ENCODE measurements at regions not wholly inside any gene's neighbourhood (a gene's known extent, or its start where the extent isn't known, plus 50 kb on each side); places are given as distances from the start of the nearest gene placed in this dataset.

- TF ChIP-seq, protein P1, sequence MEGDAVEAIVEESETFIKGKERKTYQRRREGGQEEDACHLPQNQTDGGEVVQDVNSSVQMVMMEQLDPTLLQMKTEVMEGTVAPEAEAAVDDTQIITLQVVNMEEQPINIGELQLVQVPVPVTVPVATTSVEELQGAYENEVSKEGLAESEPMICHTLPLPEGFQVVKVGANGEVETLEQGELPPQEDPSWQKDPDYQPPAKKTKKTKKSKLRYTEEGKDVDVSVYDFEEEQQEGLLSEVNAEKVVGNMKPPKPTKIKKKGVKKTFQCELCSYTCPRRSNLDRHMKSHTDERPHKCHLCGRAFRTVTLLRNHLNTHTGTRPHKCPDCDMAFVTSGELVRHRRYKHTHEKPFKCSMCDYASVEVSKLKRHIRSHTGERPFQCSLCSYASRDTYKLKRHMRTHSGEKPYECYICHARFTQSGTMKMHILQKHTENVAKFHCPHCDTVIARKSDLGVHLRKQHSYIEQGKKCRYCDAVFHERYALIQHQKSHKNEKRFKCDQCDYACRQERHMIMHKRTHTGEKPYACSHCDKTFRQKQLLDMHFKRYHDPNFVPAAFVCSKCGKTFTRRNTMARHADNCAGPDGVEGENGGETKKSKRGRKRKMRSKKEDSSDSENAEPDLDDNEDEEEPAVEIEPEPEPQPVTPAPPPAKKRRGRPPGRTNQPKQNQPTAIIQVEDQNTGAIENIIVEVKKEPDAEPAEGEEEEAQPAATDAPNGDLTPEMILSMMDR (IDR thresholded peaks at IDR 0.05; ENCODE audit: insufficient read depth, low read depth, low read length): no peak
- peaks cover 2% of the 10 kb centered on the region for H3K27me3 ChIP-seq (ENCODE audit: control insufficient read depth, insufficient read depth, low read length)
- DNase-seq (ENCODE audit: low read depth): no peak
- no peak overlapping the region for H3K4me3 ChIP-seq (ENCODE audit: low read depth, low read length)
- ChIA-PET POLR2A (no interaction called here), CTCF (interaction anchor here (1.0 kb wide), 1 partner anchor 12 kb away, joined by 3 read pairs; no protein-coding TSS in a partner anchor)
- no peaks in the 10 kb centered on the region for H3K36me3 ChIP-seq (ENCODE audit: control insufficient read depth, insufficient read depth, low read length)
Observed at GRCh38 chr2:241953324-241953928, 83.9 kb downstream of the RTP5 start.

GRCh38 chr2:241956521-241957110 is 87.1 kb downstream of the RTP5 start:
- TF ChIP-seq, protein P1 (IDR thresholded peaks at IDR 0.05; ENCODE audit: insufficient read depth, low read depth, low read length): no peak
- peaks cover 2% of the 10 kb centered on the region for H3K27me3 ChIP-seq (ENCODE audit: control insufficient read depth, insufficient read depth, low read length)
- CTCF ChIA-PET: no interaction called here
- no peaks in the 10 kb centered on the region for H3K36me3 ChIP-seq (ENCODE audit: control insufficient read depth, insufficient read depth, low read length)
- H3K4me3 ChIP-seq (ENCODE audit: low read depth, low read length): no peak overlapping the region
- DNase-seq (ENCODE audit: low read depth): no peak
- POLR2A ChIA-PET: no interaction called here

GRCh38 chr2:241957276-241957675 is 87.7 kb downstream of the RTP5 start:
- ChIA-PET CTCF (no interaction called here), POLR2A (no interaction called here)
- Histone ChIP-seq H3K36me3 (ENCODE audit: control insufficient read depth, insufficient read depth, low read length) (no peaks in the 10 kb centered on the region), H3K27me3 (ENCODE audit: control insufficient read depth, insufficient read depth, low read length) (no peaks in the 10 kb centered on the region; the same call in 1 of the 2 replicates), H3K4me3 (ENCODE audit: low read depth, low read length) (no peak overlapping the region)
- TF ChIP-seq, protein P1 (IDR thresholded peaks at IDR 0.05; ENCODE audit: insufficient read depth, low read depth, low read length): no peak
- no peak for DNase-seq (ENCODE audit: low read depth)

DNA sequence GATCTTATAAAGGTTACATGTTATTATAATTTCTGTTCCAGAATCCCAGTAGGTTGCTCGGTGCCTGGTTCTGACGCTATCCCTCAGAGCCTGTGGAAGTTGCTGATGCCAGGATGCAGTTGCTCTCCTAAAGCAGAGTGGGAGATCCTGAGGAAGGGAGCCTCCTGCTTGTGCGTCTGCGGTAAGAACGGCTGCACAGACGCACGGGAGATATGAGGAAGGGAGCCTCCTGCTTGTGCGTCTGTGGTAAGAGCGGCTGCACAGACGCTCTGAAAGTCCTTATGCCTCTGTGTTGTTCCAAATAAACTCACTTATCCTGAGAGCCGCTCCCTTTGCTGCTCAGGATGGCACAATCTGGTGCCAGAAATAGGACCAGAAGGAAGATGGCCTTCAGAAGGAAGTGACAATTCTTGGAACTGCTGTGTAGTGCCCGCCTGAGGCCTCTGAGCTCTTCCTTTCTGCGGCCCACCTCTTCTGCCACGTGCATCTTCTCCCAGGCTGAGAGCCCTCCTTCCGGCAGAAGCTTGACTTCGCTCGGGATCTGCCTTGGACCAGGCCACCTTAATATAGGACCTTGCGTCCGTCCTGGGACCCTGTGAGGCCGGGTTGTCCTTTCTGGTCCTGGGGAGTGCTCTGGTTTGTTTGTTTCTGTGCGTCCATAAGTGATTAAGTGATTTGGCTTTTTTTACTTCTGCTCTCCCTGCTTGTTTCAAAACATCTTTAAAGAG is 89.5 kb downstream of the RTP5 start:
- ChIA-PET POLR2A (no interaction called here), CTCF (interaction anchor here (0.6 to 2.7 kb wide), 3 partner anchors 8 to 33 kb away, joined by 3 to 16 read pairs (median 3); no protein-coding TSS in a partner anchor)
- Histone ChIP-seq H3K4me3 (ENCODE audit: low read depth, low read length) (no peak overlapping the region), H3K27me3 (ENCODE audit: control insufficient read depth, insufficient read depth, low read length) (no peaks in the 10 kb centered on the region; the same call in 1 of the 2 replicates), H3K36me3 (ENCODE audit: control insufficient read depth, insufficient read depth, low read length) (no peaks in the 10 kb centered on the region)
- TF ChIP-seq, protein P1 (IDR thresholded peaks at IDR 0.05; ENCODE audit: insufficient read depth, low read depth, low read length): no peak
- DNase-seq (ENCODE audit: low read depth): no peak

GRCh38 chr2:241959751-241960269 is 90.3 kb downstream of the RTP5 start:
- Histone ChIP-seq H3K27me3 (ENCODE audit: control insufficient read depth, insufficient read depth, low read length) (no peaks in the 10 kb centered on the region; the same call in 1 of the 2 replicates), H3K4me3 (ENCODE audit: low read depth, low read length) (no peak overlapping the region), H3K36me3 (ENCODE audit: control insufficient read depth, insufficient read depth, low read length) (no peaks in the 10 kb centered on the region)
- TF ChIP-seq, protein P1 (IDR thresholded peaks at IDR 0.05; ENCODE audit: insufficient read depth, low read depth, low read length): no peak
- ChIA-PET POLR2A (no interaction called here), CTCF (interaction anchor here (0.6 to 2.7 kb wide), 3 partner anchors 9 to 34 kb away, joined by 3 to 16 read pairs (median 3); no protein-coding TSS in a partner anchor)
- DNase-seq (ENCODE audit: low read depth): no peak

Measured in BJ (cell line).